ACC112 (cell line): ENCODE measurements at regions not wholly inside any gene's neighbourhood (a gene's known extent, or its start where the extent isn't known, plus 50 kb on each side); places are given as distances from the start of the nearest gene placed in this dataset.
A peak's percentile ranks its signal among the peaks of the same experiment; 100 is the strongest.

Experiments
- H2AFZ ChIP-seq: fragments of 200-600 bp; sonication (generic); one replicate; pipeline ENCODE4 v1.6.0; 2017; ENCODE audit warnings: antibody characterized with exemption, low read length; ENCODE audit not compliant: unreplicated experiment
- H3K27ac ChIP-seq: fragments of 200-600 bp; sonication (generic); 2 replicates; pipeline ENCODE4 v1.5.1; 2014; ENCODE audit warnings: low read depth, mild to moderate bottlenecking, antibody characterized with exemption, low read length, moderate library complexity
- H3K27me3 ChIP-seq: fragments of 200-600 bp; sonication (generic); 2 replicates; pipeline ENCODE4 v1.6.1; 2014; ENCODE audit warnings: mild to moderate bottlenecking, antibody characterized with exemption, low read length, moderate library complexity, mixed read lengths; ENCODE audit not compliant: insufficient read depth
- H3K36me3 ChIP-seq: fragments of 200-600 bp; sonication (generic); 2 replicates; pipeline ENCODE4 v1.6.1; 2016; ENCODE audit warnings: mild to moderate bottlenecking, antibody characterized with exemption, low read length, moderate library complexity, mixed read lengths; ENCODE audit not compliant: insufficient read depth
- H3K4me1 ChIP-seq: fragments of 200-600 bp; sonication (generic); one replicate; pipeline ENCODE4 v1.6.1; 2016; ENCODE audit warnings: low read length, mixed read lengths; ENCODE audit not compliant: insufficient read depth, unreplicated experiment, control insufficient read depth
- H3K4me3 ChIP-seq: fragments of 200-600 bp; sonication (generic); 2 replicates; pipeline ENCODE4 v1.5.1; 2014; ENCODE audit warnings: mild to moderate bottlenecking, low read depth, low read length
- H3K79me2 ChIP-seq: fragments of 200-600 bp; sonication (generic); one replicate; pipeline ENCODE4 v1.6.0; 2016; ENCODE audit warnings: low read length; ENCODE audit not compliant: control insufficient read depth, unreplicated experiment, insufficient read depth

DNA sequence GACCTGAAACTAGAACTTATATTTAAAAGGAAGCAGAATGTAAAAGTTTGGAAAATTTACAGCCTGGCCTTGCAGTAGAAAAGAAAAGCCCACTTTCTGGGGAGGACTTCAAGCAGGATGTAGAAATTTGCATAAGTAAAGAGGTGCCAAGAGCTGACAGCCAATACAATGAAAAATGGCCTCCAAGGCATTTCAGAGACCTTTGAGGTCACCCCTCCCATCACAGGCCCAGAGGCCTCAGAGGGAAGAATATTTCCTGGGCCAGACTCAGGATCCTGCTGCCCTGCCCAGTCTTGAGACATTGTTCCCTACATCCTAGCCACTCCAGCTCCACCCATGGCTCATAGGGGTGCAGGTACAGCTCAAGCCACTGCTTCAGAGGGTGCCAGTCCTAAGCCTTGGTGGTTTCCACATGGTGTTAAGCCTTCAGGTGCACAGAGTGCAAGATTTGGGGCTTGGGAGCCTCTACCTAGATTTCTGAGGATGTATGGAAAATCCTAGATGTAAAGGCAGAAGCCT lies 518.9 kb upstream of the INTU start:
- Histone ChIP-seq H3K27me3 (no peaks in the 10 kb centered on the region), H3K27ac (no peak overlapping the region), H2AFZ (no peak overlapping the region), H3K4me1 (no peaks in the 10 kb centered on the region), H3K4me3 (no peak overlapping the region), H3K79me2 (no peaks in the 10 kb centered on the region), H3K36me3 (no peaks in the 10 kb centered on the region)

DNA sequence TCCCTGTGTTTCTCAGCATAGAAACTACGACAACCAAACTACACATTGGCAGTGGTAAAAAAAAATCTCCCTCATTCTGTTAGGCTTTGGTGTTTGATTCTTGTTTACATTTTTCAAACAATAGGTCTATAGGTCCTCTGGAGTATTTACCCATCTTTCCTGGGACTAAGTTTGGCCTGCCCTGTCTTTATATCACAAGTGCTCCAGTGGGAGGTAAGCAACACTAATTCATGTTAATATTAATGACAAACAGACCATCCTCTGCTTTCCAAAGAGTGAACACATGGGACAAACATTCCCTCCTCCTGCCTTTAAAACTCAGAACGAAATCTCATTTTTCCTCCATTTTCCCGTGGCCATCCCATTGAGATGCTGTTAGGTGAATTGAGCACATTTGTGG lies 514.1 kb upstream of the INTU start:
- Histone ChIP-seq H3K27ac (no peak overlapping the region), H3K36me3 (no peaks in the 10 kb centered on the region), H3K79me2 (no peaks in the 10 kb centered on the region), H3K4me1 (no peaks in the 10 kb centered on the region), H3K4me3 (no peak overlapping the region), H2AFZ (no peak overlapping the region), H3K27me3 (no peaks in the 10 kb centered on the region)

DNA sequence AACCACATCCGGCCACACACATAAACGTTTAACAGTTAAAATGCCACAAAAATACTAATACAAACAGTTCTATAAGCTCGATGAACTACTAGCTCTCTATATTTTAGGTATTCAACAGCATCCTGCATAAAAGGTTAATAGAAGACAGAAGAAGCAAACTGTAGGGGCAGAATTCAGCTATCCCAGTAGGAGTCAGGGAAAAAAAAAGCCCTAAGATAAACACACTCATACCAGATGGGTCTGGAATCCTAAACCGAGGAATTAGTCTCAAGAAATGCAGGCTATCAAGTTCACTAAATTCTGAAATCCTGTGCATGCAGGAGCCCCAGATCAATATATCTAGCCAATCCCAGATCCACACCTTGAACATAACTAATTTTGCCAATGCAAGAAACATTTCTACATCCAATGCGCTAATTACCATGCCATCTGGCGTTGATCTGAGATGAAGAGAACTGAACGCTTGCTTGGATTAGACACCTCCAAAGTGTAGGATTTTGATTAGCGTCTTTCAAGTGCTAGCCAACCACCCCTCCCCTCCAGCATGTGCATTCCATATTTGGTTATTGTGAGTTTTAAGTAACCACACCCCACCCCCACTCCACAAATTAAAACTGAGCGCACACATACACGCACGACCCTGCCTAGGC lies 512.2 kb upstream of the INTU start:
- Histone ChIP-seq H2AFZ (no peak overlapping the region), H3K79me2 (no peaks in the 10 kb centered on the region), H3K4me3 (no peak overlapping the region), H3K27me3 (no peaks in the 10 kb centered on the region), H3K36me3 (no peaks in the 10 kb centered on the region), H3K27ac (no peak overlapping the region), H3K4me1 (no peaks in the 10 kb centered on the region)

DNA sequence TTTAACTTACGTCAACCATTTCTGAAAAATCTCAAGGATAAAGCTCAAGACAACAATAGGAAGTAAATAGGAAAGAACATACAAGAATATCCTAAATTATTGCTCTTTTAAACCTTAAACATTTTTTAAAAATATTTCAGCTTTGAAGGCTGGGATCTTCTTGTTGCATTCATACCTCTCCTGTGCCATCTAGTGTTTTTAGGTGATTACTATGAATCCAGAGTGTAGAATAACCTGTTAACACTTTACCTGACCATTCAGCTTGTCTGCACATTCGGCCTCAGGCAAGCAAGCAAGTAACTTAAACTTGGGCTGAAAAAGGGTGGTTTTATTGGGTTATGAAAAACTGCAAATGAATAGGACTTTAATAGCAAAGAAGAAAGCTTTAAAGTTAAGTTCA lies 507.8 kb upstream of the INTU start:
- Histone ChIP-seq H3K4me3 (no peak overlapping the region), H3K27ac (no peak overlapping the region), H3K79me2 (no peaks in the 10 kb centered on the region), H3K36me3 (no peaks in the 10 kb centered on the region), H2AFZ (no peak overlapping the region), H3K27me3 (no peaks in the 10 kb centered on the region), H3K4me1 (no peaks in the 10 kb centered on the region)

DNA sequence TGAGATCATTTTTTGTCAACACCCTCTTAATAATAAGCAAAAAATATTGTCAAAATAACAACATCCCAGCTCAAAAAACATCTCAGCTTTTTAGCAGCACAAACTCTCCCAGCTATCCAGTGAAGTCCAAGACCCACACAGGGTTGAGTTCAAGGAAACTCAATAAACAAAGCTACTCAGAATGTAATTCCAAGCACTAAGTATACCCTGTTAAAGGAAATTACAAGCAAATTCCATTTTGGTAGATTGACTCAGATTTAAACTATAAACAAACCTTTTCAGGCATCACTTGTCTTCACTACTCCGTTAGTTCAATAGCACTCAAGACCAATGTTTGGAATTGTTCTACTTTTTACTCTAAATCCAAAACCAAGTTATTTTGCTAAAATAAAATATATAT lies 506.0 kb upstream of the INTU start:
- no peak overlapping the region for H3K4me3 ChIP-seq
- no peak overlapping the region for H2AFZ ChIP-seq
- no peaks in the 10 kb centered on the region for H3K36me3 ChIP-seq
- H3K79me2 ChIP-seq: no peaks in the 10 kb centered on the region
- H3K4me1 ChIP-seq: no peaks in the 10 kb centered on the region
- H3K27me3 ChIP-seq: no peaks in the 10 kb centered on the region
- no peak overlapping the region for H3K27ac ChIP-seq

DNA sequence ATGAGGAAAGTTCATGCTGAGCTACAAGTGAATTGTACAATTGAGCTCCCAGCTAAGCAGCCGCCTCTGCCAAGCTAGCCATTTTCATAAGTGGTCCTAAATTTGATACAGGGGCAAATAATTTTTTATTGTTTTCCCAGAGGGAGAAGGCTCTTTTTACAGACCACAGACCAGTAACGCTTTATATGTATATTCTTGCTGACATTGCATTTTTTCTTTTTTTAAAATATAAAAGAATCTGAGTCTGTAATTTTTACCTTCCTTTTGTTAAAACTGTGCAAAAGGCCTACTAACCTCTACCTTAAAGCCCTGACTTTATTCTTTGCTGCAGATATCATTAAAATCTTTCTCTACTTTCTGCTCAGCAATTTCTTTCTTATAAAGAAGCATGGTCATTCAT lies 501.2 kb upstream of the INTU start:
- Histone ChIP-seq H3K27ac (no peak overlapping the region), H3K79me2 (no peaks in the 10 kb centered on the region), H3K4me1 (no peaks in the 10 kb centered on the region), H3K4me3 (no peak overlapping the region), H3K36me3 (no peaks in the 10 kb centered on the region), H3K27me3 (no peaks in the 10 kb centered on the region), H2AFZ (no peak overlapping the region)

DNA sequence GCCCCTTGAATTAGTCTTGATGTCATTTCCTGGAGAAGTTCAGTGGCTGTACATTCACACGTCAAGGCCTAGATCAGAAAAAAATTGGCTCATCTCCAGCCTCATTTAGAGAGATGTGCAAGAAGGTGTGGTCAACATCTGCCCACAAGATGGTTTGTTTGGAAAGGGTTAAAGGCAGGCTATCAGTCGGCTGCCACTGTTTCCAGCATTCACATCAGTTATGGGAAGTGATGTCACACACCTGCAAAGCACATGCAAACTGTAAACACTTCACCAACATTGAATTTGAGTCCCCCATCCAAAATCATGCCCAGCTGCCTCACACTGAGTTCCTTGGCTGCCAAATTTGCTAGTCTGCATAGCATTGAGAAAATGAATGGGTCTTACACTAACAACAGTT lies 498.3 kb upstream of the INTU start:
- Histone ChIP-seq H3K4me3 (no peak overlapping the region), H3K79me2 (no peaks in the 10 kb centered on the region), H3K36me3 (no peaks in the 10 kb centered on the region), H2AFZ (no peak overlapping the region), H3K27me3 (no peaks in the 10 kb centered on the region), H3K27ac (no peak overlapping the region), H3K4me1 (no peaks in the 10 kb centered on the region)

DNA sequence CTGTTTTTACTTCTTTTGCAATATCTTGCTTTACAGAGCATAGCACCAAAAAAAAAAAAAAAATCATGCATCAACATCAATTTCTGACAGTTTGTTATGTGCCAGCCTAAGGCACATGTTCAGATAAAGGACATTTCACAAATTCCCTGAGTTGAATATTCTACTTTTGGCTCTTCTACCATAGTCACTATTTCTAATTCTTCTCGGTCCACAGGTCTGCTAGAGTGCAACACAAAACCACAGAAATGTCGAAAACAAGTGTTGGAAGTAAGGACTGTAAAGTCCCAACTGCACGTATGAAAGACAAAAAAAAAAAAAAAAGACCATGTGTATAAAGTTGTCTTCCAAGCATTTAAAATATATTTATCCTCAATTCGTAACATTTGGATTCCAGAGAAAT lies 494.2 kb upstream of the INTU start:
- Histone ChIP-seq H3K4me1 (peaks cover 18% of the 10 kb centered on the region), H3K4me3 (no peak overlapping the region), H3K27ac (no peak overlapping the region), H3K79me2 (no peaks in the 10 kb centered on the region), H3K27me3 (no peaks in the 10 kb centered on the region), H3K36me3 (no peaks in the 10 kb centered on the region), H2AFZ (no peak overlapping the region)

DNA sequence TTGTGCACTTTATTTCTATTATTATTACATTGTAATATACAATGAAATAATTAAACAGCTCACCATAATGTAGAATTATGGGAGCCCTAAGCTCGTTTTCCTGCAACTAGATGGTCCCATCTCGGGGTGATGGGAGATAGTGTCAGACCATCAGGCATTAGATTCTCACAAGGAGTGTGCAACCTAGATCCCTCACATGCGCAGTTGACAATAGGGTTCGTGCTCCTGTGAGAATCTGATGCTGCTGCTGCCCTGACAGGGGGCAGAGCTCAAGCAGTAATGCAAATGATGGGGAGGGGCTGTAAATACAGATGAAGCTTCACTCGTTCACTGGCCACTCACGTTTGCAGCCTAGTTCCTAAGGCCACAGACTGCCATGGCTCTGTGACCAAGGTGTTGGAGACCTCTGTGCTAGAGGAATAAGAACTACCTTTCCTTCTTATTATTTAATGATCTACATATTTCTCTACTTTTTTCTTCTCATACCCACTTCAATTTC lies 492.9 kb upstream of the INTU start:
- H3K27me3 ChIP-seq: no peaks in the 10 kb centered on the region
- no peaks in the 10 kb centered on the region for H3K36me3 ChIP-seq
- no peaks in the 10 kb centered on the region for H3K79me2 ChIP-seq
- H3K4me1 ChIP-seq: peaks cover 28% of the 10 kb centered on the region
- H3K4me3 ChIP-seq: no peak overlapping the region
- no peak overlapping the region for H2AFZ ChIP-seq
- no peak overlapping the region for H3K27ac ChIP-seq

DNA sequence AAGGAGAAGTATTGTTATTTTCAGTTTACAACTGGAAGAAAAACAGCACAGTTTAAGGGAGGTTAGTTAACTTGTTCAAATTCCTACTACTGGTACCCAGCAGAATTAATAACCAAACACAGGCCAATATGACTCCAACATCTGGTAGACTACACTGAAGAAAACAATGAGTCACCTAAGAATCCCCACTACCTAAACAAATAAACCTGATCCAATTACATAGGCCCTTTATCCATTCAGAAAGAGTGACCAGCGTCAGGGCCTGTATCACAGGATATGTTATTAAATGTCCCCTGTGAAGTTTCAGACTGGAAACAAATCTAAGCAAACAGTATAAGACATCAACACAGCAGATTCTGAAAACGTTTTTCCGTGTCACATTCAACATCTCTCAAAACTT lies 492.5 kb upstream of the INTU start:
- Histone ChIP-seq H3K36me3 (no peaks in the 10 kb centered on the region), H3K4me1 (peaks cover 28% of the 10 kb centered on the region), H2AFZ (no peak overlapping the region)

DNA sequence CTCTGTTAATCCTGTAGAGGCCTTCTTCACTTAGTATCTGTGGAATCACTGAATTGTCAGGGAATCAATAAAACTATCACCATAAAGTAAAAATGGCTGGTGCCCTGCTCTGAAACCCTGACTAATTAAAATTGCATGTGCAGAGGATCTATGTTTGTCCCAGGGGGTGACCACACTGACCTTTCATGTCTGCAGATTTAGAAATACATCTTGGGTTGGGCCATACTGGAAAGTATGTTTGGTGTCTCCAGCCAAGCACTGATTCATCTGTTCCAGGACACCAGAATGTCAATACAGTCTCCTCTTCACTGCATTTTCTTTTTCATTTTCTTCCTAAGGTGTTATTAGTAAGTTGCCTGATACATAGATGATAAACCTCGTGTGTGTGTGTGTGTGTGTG lies 490.9 kb upstream of the INTU start:
- Histone ChIP-seq H3K79me2 (no peaks in the 10 kb centered on the region), H3K27me3 (no peaks in the 10 kb centered on the region), H3K4me1 (peaks cover 28% of the 10 kb centered on the region), H3K36me3 (no peaks in the 10 kb centered on the region), H3K27ac (peak overlapping the region; percentile 20; the same call in 1 of the 2 replicates), H3K4me3 (no peak overlapping the region), H2AFZ (no peak overlapping the region)

More for the DNA sequence above, 492.5 kb upstream of the INTU start:
- Histone ChIP-seq H3K27ac (peak overlapping the region; percentile 15; the same call in 1 of the 2 replicates), H3K4me3 (no peak overlapping the region), H3K27me3 (no peaks in the 10 kb centered on the region), H3K79me2 (no peaks in the 10 kb centered on the region)
